Fibroblast of villous mesenchyme (primary cell): ENCODE measurements at regions not wholly inside any gene's neighbourhood (a gene's known extent, or its start where the extent isn't known, plus 50 kb on each side); places are given as distances from the start of the nearest gene placed in this dataset.

ENCODE experiments used
- DNase-seq: peaks from one replicate; pipeline ENCODE4 v3.0.0-alpha.2; 2010; ENCODE audit warnings: low read depth
- H3K4me3 ChIP-seq: 2 replicates; pipeline ENCODE4 v1.5.1; 2011; ENCODE audit warnings: low read depth, mild to moderate bottlenecking, low read length
- CTCF ChIP-seq: IDR thresholded peaks from 2 replicates; pipeline ENCODE4 v1.5.1; 2012; ENCODE audit warnings: low read depth, mild to moderate bottlenecking, low read length; ENCODE audit not compliant: insufficient read depth

- DNase-seq, result no peak
- no peak overlapping the region for H3K4me3 ChIP-seq
- TF ChIP-seq CTCF, result no peak
Measured at GRCh38 chr14:98334186-98334585, 937.8 kb downstream of the BCL11B start.

- no peak overlapping the region for H3K4me3 ChIP-seq
- TF ChIP-seq CTCF, result no peak
- DNase-seq, result no peak
Measured at GRCh38 chr14:98341211-98341610, 930.8 kb downstream of the BCL11B start.

DNA sequence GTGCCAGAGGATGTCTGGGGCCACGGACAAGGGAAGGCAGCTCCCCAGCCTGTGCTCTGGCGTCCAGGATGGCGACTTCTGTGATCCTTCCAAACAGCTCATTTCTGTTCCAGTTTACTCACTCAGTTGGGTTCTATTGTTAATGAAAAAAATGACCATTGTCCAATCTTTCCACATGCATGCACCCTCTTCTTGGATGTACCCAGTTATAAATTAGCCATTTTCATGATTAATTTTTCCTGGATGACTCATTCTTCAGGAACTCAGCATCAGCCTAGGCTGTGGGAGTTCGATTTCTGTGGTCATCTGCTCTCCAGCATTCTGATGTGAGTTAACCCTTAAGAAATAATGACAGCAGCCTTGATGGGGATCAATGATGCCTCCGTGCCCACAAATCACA, 926.8 kb downstream of the BCL11B start:
- DNase-seq, result no peak
- TF ChIP-seq CTCF, result no peak
- H3K4me3 ChIP-seq, result no peak overlapping the region

GRCh38 chr14:98347686-98348085, 924.3 kb downstream of the BCL11B start:
- H3K4me3 ChIP-seq, result no peak overlapping the region
- no peak for DNase-seq
- TF ChIP-seq CTCF, result no peak

GRCh38 chr14:98348505-98348904, 923.5 kb downstream of the BCL11B start:
- no peak for DNase-seq
- no peak overlapping the region for H3K4me3 ChIP-seq
- TF ChIP-seq CTCF, result no peak

- no peak for DNase-seq
- no peak for TF ChIP-seq CTCF
- no peak overlapping the region for H3K4me3 ChIP-seq
Measured at GRCh38 chr14:98350213-98350612, 921.8 kb downstream of the BCL11B start.

DNA sequence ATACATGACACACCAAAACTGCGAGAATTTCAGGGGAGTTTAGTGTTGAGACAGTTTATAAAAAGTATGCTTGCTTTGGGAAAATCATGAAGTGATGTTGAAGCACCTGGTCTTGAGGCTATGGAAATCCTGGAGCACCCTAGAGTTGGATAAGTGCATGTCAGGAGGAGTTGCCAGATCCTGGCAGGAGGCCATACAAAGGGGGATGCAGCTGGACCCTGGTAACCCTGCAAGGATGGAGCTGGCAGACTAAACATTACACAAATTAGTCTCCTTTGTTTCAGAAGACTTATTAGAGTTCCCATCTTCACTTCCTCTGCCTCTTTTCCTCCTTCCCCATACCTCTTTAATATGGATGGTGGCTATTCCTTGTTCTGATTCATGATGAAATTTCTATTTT, 907.0 kb downstream of the BCL11B start:
- no peak for DNase-seq
- no peak for TF ChIP-seq CTCF
- no peak overlapping the region for H3K4me3 ChIP-seq
